HG03097 (cell line): ENCODE measurements at regions not wholly inside any gene's neighbourhood (a gene's known extent, or its start where the extent isn't known, plus 50 kb on each side); places are given as distances from the start of the nearest gene placed in this dataset.

Experiments used
- ATAC-seq: cut with Tn5 transposase; IDR thresholded peaks from one replicate; pipeline ENCODE4 v1.9.1; 2021; ENCODE audit not compliant: unreplicated experiment, low FRiP score

DNA sequence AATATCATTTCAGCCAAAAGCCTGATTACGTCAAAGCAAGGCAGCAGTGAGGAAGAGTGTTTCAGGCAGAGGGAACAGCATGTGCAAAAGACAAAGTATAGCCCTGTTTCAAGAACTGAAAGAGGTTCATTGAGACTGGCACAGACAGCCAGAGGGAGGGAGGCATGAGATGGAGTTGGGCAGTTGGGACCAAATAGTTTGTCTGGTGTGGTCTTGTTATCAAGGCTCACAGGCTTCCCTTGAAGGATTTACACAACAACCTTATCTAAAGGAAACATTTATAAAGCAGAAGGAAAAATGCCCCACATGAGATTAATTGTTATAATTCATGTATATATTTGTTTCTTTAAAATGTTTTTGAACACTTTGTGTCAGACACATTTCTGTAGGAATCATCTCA, 253.3 kb downstream of the DMAC1 start:
- ATAC-seq, result no peak

DNA sequence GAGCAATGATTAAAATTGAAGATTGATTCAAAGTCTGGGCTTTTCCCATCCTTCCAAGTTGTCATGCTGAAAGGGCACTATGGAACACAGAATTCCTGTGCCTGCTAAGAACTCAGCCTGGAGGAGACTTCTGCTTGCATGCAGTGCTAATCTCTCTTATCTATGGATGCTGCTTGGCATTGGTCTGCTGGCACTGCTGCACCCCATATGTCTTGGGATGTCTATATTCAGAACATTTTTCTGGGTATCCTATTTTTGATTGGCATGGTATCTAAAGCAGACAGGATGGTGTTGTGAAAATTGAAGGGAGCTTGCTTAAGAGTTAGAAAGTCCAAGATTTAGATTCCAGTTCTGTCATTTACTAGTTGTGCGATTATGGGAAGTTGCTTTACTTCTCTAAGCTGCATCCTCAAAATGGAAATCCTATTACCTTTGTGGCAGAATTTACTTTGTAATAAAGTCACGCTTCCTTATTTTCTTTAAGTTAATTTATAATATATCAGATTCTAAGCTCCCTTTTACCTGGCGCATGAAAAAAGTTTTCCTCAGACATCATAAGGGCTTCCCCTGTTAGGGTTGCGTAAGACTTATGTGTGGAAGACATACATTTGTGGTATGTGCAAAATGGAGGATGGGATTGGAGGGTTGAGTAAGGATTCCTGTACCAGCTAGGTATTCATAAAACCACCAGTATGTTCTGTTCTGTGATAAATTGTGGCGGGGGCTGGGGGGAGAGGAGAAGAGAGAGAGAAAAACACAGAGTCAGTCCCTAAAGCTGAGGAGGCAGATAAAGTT, 254.0 kb downstream of the DMAC1 start:
- ATAC-seq, result no peak

DNA sequence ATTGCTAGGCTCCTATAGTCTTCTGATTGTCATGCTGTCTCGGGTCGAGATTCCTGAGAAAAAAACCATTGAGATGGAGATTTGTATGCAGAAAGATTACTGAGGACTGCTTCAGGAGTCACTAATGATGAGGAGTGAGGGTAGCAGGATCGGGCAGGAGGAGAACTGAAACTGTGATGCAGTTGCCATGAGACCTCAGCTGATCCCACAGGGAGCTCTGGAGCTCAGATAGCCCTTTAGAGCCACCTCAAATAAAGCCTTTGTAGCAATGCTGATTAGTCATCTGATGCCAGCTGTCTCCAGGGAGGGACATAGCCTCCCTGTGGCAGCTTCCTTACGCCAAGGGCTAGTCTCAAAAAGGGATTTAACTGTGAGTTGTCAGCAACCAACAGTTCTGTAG, 256.9 kb downstream of the DMAC1 start:
- ATAC-seq, result no peak

DNA sequence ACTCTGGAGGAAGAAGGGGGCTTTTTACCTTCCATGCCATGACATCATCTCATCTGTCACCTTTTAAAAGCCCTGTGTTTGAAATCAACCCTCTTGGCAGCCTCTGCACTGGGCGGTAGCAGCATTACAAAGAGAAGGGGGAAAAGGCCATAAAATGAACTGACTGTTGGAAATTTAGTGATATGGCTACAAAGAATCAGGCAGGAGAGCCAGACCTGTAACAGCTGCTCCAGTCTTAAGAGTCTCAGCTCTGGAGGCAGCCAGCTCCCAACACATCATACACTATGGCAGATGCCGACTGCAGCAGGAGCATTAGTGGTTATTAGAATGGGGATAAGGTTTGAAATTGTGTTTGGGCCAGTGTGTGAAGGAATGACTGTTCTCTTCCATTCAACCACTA, 257.5 kb downstream of the DMAC1 start:
- no peak for ATAC-seq

DNA sequence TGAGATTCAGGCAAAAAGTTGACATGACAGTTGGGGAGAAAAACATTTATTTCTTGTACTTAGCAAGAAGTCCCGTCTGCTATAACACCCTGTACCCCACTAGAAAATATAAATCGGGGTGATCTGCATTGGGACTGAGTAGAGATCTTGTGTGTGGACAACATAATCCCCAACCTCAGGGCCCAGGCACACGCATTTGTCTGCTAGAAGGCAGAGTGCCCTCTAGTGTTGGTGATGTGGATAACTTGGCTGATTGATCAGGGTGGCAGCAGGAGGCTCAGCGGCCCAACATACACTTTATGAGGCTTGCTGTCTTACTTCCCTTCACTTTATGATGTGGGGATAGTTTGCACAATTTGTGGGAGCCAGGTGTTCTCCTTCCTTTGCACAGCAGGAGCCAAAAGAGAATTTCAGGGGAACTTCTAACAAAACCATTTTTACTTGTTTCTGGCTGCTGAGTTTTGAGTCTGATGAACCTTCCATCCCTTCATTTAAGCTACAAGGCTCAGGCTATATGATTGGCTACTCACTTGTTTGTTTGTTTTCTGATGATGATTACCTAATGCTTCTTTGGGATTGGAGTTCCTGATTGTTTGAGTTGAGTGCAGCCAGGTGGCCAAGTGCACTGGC, 263.2 kb downstream of the DMAC1 start:
- ATAC-seq, result peak; percentile 76

DNA sequence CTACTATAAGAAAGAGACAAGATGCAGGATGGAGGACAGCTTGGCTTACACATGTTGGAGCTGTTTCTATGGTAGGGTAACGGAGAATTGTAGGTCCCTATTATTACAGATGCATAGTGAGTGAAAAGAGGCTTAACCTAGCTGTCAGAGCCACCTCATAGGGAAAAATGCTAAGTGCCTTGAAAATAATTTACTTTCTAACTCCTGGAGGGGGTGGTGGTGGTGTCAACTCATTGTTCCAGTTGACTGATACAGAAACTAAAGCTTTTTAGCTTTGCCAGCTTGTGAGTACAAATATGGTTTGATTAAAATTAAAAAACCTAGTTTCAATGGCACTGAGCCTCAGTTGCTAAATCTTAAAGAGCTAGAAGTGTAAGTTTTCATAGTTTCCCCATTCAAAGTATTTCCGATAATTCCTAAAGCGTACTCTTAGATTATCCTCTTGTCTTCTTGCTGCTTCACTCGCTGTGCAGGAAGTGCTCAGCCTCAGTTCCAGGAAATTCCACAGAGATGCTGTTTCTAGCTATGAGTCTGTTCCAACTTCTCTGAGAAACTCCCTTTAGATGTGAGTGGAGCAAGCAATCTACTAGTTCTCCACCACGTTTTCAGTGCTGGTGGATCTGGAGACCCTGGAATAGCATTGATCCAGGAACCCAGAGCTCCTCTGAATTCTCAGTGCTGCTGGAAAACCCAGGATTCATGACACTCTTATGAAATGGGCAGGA, 265.2 kb downstream of the DMAC1 start:
- ATAC-seq, result no peak

DNA sequence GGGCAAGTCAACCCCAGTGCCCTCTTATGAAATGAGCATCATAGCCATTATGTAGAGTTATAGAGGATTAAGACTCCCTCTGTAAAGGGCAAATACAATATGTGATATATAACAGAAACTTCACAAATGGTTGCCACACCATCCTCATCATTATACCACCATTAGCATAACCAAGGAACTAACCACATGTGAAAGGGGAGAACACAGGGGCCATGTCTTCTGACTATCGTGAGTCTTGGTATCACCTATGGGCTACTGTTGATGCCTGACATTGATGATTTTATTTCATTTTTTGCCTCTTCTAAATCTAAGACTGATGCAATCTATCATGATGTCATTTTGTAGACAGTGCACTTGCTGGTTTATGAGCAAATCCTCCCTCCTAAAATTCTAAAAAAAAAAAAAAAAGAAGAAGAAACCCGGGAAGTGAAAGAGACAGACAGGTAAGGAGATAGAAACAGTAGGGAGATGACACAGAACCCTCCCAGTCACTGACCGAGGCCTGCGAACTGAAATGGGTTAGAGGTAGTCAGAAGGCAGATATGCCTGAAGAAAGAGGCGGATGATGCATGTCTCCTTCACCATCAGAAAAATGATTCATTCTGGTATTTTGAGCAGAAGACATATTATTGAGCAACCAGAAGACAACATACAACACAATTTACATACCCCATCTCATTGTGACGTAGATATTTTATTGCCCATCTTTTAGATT, 266.0 kb downstream of the DMAC1 start:
- no peak for ATAC-seq

DNA sequence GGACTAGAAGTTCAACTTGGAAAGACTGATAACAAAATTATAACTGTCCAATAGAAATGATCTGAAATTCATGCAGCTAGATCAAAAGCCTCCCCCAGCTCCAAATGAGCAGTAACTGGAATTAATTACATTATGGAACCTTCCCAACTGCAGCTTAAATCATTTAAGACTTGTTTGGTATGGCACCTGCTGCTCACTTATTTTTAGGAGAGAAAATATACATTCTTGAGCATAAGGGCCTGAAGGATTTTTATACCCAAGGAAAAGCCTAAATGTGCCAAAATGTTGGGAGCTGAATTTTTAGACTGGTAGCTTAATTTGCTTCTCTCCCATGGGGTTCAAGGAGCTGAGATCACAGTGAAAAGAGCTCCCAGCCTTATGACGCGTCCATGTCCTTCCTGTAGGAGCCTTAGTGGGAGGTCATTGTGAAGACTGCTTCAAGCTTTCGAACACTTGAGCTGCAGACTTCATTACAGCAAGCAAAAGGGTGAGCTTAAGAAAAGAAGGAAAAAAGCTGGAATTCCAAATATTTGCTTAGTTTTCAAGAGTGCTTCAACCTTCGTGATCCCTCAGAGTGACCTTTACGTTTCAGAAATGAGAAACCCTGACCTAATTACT, 276.0 kb downstream of the DMAC1 start:
- no peak for ATAC-seq

DNA sequence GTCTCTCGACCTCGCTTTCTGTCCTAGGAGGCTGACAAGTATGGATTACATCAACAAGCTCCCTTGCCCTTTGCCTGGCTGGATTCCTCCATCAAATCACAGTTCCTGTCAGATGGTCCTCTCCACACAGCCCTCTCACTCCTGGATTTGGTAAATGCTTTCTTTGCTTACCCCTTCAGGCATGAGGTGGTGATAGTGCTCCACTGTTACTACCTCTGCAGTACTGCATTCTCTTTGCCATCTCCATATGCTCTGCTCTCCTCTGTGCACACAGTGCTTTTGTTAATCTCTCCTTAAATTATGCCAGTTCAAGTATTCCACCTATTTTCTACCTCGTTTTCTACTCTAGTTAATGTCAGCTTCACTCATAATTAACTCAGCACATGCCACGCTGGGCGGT, 279.2 kb downstream of the DMAC1 start:
- no peak for ATAC-seq

DNA sequence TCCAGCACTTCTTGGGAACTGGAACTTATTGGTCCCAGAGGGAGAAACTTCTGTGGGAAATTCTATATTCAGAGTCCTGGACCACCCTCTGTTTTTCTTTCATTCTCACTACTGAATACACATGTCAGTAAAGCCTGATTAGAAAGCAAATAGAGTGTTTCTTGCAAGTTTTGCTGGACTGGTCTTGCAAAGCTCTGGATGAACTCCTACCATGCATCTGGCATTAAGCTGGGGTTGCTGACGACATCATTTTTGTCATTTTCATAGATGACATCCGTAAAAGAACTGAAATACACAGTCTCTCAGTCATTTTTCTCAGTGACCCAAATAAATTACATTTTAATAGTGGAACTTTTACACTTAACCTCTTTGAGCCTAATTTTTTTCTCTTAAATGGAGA, 283.2 kb downstream of the DMAC1 start:
- no peak for ATAC-seq

DNA sequence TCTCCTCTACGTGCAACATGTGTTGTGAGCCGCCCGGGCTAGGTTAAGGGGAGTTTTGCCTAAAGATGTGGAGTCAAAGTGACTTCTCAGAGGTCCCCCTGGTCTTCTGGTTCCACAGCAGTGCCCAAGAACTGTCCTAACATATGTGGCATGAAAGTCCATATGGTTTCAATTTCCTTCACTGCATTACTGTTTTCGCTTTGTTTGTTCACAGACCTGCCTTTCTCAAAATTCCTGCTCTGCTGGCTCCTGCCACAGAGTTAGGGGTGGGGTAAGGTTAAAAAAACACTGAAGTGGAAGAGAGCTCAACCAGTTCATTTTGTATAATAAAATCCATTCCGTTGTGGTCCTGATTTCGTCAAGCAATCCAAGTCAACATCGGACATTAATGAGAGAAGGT, 289.4 kb downstream of the DMAC1 start:
- ATAC-seq, result no peak

DNA sequence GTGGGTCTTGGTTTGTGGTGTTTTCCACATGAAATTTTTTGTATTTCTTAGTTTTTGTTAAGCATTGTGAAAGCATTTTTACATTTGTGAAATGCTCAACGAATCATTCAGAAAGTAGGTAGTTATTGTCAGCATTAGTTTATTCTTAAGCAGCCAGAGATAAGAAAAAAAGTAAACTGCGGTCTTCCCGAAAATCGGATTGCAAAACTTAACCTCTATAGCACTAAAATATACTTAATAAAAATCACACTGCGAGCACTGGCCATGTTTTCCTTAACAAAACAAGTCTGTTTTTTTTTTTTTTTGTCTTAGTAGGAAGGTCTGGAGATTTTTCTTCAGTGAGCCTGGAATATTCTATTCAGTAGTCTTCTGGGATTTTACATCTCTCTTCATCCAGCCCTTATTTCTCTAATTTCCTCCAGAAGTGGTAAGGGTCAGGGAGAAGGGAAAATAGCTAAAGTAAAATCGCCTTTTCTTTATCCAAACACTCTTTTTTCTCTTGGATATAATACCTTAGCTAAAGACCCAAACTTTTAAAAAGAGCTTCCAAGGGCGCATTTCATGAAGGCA, 289.9 kb downstream of the DMAC1 start:
- ATAC-seq, result no peak

DNA sequence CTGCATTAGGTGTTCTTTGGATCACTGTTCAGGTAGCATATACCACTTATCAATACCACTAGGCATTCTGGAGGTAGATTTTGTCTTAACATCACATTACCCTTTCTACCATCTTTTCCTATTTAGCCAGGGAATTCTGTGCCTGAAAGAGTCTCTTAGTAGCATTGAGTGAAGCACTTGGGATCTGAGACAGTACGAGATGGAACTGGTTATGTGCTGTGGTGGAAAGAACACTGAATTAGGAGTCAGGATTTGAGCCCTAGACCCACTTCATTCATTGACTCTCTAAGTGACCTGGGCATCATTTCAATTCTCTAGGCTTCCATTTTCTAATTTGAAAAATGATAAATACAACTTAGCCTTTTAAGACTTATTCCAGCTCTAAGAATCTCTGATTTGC, 291.1 kb downstream of the DMAC1 start:
- no peak for ATAC-seq

DNA sequence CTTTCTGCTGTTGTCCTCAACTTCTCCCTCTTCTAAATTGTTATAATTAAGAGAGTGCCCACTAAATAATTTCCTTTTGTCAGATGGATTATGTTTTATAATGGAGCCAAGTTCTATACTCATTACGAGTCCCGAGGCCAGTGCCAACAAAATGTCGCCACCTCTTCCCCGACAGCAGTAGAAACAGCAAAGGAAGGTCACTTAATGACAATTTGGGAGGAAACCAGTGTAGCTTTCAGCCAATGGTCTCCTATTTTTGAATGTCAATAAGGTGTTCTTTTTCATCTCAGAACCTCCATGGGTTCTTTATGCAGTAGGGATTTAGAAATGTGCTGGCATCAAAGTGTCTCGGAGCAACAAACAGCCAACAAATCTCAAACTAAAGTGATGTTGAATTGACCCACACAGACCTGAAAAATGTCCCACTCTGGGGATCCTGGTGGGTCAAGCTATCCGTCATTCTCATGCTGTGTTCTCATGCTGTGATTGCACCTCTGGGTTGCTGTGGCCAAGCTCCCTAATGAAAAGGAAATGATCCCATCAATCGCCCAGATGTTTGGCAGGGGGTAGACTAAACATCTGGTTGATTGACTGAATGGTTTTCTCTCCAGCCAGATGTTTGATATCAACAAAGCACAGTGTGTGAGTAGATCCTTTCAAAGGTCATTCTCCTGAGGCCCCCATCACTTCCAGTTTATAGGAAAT, 291.9 kb downstream of the DMAC1 start:
- no peak for ATAC-seq

DNA sequence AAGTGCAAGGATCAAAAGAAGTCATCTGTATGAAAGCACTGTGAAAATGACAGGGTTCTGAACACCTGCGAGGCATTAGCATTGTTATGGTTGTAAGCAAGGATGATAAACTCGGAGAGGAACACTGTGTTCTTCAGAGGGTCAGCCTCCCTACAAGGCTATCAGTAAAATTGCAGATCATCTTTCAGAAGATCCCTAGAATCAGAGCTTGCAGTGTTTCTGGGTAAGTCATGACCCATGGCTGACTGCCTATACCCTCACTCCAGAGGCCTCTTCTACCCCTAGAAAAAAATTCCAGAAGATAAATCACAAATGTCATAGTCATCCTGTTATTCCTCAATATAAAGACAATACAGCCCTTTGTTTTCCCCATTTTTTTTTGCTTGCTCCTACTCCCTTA, 292.6 kb downstream of the DMAC1 start:
- no peak for ATAC-seq

DNA sequence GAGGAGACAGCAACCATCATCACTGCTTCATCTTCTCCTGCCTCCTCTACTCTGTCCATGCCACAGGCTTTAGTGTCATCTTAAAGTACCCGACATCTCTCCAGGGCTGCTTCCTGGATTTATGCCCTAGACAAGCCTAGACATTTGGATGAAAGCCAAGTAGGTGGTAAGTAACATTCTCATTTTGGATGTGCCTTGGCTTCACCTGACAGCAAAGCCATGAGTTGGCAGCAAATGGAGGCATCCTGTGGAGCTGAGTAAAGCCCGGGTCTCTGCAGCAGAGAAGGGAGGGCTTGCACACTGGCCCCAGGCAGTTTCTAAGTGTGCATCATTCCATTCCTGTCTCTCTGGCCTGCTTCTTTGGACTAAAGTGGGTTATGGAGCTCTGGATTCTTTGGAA, 299.1 kb downstream of the DMAC1 start:
- ATAC-seq, result no peak

DNA sequence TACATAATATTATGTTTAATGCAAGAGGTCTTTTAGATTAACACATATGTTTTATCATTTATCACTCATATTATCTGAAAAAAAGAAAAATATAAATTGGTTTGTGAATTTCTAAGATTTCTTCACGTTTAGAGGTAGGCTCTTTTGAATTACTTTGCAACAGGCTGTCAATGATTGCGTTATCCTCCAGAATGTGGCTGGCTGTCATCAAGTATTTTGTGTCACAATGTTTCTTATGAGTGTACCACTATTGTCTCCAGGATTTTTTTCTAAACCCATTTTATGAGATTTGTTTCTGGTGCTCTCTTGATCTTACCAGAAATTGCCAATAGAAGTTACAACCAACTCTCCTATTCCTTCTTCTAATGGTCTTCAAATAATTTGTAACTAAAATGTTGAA, 307.9 kb downstream of the DMAC1 start:
- ATAC-seq, result no peak

DNA sequence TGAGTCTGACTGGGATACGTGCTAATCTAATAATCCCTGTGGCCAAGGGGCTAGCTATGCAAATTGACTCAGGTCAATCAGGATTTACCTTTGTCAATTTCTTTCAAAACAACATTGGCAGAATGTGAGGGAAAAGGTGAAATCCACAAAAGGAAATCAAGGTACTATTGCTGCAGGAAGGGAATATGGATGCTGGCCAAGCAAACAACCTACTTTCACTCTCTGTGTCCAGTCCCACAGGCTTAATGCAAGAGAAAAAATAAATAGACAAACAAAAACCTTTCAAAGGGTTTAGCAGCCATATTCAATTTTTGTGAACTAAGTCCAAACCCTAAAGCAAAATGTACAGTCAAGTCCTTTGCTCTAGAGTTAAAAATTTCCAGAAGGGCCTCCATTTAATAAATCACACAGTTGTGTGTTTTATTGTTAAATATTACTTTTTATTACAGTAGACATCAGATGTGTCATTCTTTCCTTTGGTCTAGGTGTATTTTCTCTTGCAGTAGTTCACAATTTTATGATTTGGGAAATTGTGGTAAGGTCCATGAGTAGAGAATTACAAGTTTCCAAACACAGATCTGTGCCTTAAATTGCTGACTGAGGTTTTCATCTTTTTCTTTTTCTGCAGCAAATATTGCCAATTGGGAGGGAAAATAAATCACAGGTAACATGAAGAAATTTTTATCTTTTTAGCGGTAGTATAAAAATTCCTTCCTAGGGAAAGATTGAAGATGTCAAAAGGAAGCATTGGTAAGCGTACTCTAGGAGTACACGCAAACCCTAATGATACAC, 309.1 kb downstream of the DMAC1 start:
- ATAC-seq, result no peak

DNA sequence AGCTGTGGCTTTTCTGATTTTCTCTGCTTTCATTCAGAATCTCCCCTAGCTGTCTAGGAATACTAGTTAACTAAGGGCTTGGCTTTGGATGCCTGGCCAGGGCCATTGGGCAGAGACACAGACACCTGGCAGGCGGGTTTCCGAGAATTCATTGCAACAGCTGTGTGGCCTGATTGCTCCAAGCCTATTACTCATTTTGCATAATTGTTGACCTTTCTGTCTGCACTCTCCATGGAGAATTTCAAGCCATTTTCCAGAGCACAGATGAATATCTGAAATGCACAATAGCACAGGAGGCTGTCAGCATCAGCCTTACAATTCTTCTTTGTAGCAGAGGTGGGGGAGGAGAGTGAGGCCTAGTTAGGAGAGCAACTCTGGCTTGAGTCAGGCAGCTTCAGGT, 310.5 kb downstream of the DMAC1 start:
- no peak for ATAC-seq
